HepG2 (cell line): ENCODE measurements at regions not wholly inside any gene's neighbourhood (a gene's known extent, or its start where the extent isn't known, plus 50 kb on each side); places are given as distances from the start of the nearest gene placed in this dataset.

Source experiments
- ATAC-seq: fragments of 200-7000 bp; cut with Tn5 transposase; 3 replicates; pipeline ENCODE4 v1.9.1; 2020; ENCODE audit warnings: mild to moderate bottlenecking, moderate library complexity
- BruUV-seq: library from RNA; stranded (reverse); fragments of 400-500 nt; replicated peaks from 2 replicates; lab custom pipeline; 2021; lab: Mats Ljungman, UMichigan
- CTCF ChIA-PET: fragments of 300-600 bp; formaldehyde crosslinking; extraction: SDS; loops from one replicate; lab custom pipeline; 2021; ENCODE audit warnings: low total read pairs, inconsistent platforms, low intra/inter-chr PET ratio; lab: Yijun Ruan, JAX
- POLR2A ChIA-PET: fragments of 350-600 bp; sonication (Branson Sonifier 250); formaldehyde crosslinking; loops from one replicate; lab custom pipeline; 2020; ENCODE audit warnings: antibody characterized with exemption, inconsistent platforms; lab: Yijun Ruan, JAX
- DNase-seq: peaks from one replicate; pipeline ENCODE4 v3.0.0-alpha.2; 2015; ENCODE audit warnings: low spot score
- FAIRE-seq: peaks from 3 replicates; lab custom pipeline; 2011; peaks lifted over from hg19 to GRCh38; lab: Jason Lieb, UNC
- H2AFZ ChIP-seq: one replicate; pipeline ENCODE4 v1.6.1; 2011; ENCODE audit warnings: low read length, inconsistent platforms
- H3K27ac ChIP-seq: fragments of 300-600 bp; 3 replicates; pipeline ENCODE4 v1.8.0; 2011; ENCODE audit warnings: mixed run types, mild to moderate bottlenecking, mixed read lengths, low read length, inconsistent platforms; ENCODE audit not compliant: insufficient read depth; ENCODE audit errors: extremely low read length
- H3K27me3 ChIP-seq, 2 experiments: fragments of 200-600 bp in 1 of 2; 2 replicates in 1 of 2; 3 replicates in 1 of 2; pipeline versions ENCODE4 v1.6.0 to v1.8.0; 2011; ENCODE audit warnings: low read length in 2 of 2, mild to moderate bottlenecking in 2 of 2, moderate library complexity in 2 of 2, inconsistent platforms in 1 of 2; ENCODE audit not compliant: insufficient read depth in 2 of 2, control insufficient read depth in 1 of 2
- H3K36me3 ChIP-seq, 2 experiments: fragments of 200-600 bp in 1 of 2; replicated peaks in 1 of 2; 2 replicates in 1 of 2; 3 replicates in 1 of 2; pipeline versions ENCODE4 v1.5.1 to v1.8.0; 2011; ENCODE audit warnings: low read length in 2 of 2, inconsistent platforms in 1 of 2; ENCODE audit not compliant: insufficient read depth in 2 of 2, control insufficient read depth in 1 of 2
- H3K4me1 ChIP-seq: 2 replicates; pipeline ENCODE4 v1.5.1; 2012; ENCODE audit warnings: low read length, inconsistent platforms; ENCODE audit not compliant: insufficient read depth
- H3K4me2 ChIP-seq: 2 replicates; pipeline ENCODE4 v1.6.0; 2011; ENCODE audit warnings: low read depth, low read length, inconsistent platforms
- H3K4me3 ChIP-seq, 3 experiments: fragments of 200-600 bp in 1 of 3; sonication (generic), shearing (Covaris generic) in 1 of 3; replicated peaks in 1 of 3; 2 replicates each; pipeline ENCODE4 v1.5.1; 2011 to 2016; ENCODE audit warnings: low read length in 3 of 3, inconsistent platforms in 2 of 3, low read depth in 2 of 3, mild to moderate bottlenecking in 2 of 3, control low read depth in 1 of 3, mixed read lengths in 1 of 3; ENCODE audit not compliant: insufficient read depth in 1 of 3
- H3K79me2 ChIP-seq: one replicate; pipeline ENCODE4 v1.6.1; 2011; ENCODE audit warnings: low read length, inconsistent platforms; ENCODE audit not compliant: insufficient read depth
- H3K9ac ChIP-seq: 2 replicates; pipeline ENCODE4 v1.6.0; 2011; ENCODE audit warnings: mild to moderate bottlenecking, low read depth, low read length, inconsistent platforms; ENCODE audit not compliant: insufficient read depth
- H3K9me3 ChIP-seq: 2 replicates; pipeline ENCODE4 v1.5.1; 2012; ENCODE audit warnings: mild to moderate bottlenecking, low read length
- H4K20me1 ChIP-seq: 2 replicates; pipeline ENCODE4 v1.6.0; 2011; ENCODE audit warnings: inconsistent platforms, mild to moderate bottlenecking, low read length, moderate library complexity; ENCODE audit not compliant: insufficient read depth
- CAMTA2 ChIP-seq: sonication (generic); formaldehyde crosslinking; IDR thresholded peaks from 2 replicates; pipeline ENCODE4 v1.4.0; 2020; ENCODE audit warnings: mild to moderate bottlenecking, missing genetic modification reagents, borderline replicate concordance
- FOXP1 ChIP-seq, 2 experiments: fragments of 450-650 bp in 1 of 2; IDR thresholded peaks; 2 replicates each; pipeline ENCODE4 v1.6.1; 2017 to 2018; ENCODE audit warnings: antibody characterized with exemption in 1 of 2
- GATAD2A ChIP-seq: IDR thresholded peaks from 2 replicates; pipeline ENCODE4 v1.6.1; 2016
- HDAC1 ChIP-seq: sonication (generic); formaldehyde crosslinking; IDR thresholded peaks from 2 replicates; pipeline ENCODE4 v1.5.1; 2020; ENCODE audit warnings: mild to moderate bottlenecking, missing genetic modification reagents
- NCOA2 ChIP-seq: sonication (generic); formaldehyde crosslinking; IDR thresholded peaks from 2 replicates; pipeline ENCODE4 v1.8.0; 2022; ENCODE audit warnings: inconsistent platforms
- NR2F6 ChIP-seq, 2 experiments: IDR thresholded peaks; 2 replicates each; pipeline ENCODE4 v1.6.1; 2016; ENCODE audit warnings: antibody characterized with exemption in 1 of 2, mild to moderate bottlenecking in 1 of 2
- ONECUT2 ChIP-seq: sonication (generic); formaldehyde crosslinking; IDR thresholded peaks from 2 replicates; pipeline ENCODE4 v1.4.0; 2020; ENCODE audit warnings: missing genetic modification reagents
- PAXIP1 ChIP-seq: sonication (generic); formaldehyde crosslinking; conservative IDR thresholded peaks from 2 replicates; pipeline ENCODE4 v1.4.0; 2020; ENCODE audit warnings: mild to moderate bottlenecking, missing genetic modification reagents, moderate library complexity
- RBM22 ChIP-seq: fragments of 200-400 bp; formaldehyde crosslinking; optimal IDR thresholded peaks from 2 replicates; pipeline ENCODE3; 2017; ENCODE audit warnings: mild to moderate bottlenecking, low read length, moderate library complexity
- SOX6 ChIP-seq, 2 experiments: fragments of 450-650 bp in 1 of 2; sonication (generic) in 1 of 2; formaldehyde crosslinking in 1 of 2; IDR thresholded peaks; 2 replicates each; pipeline versions ENCODE4 v1.4.0 to v1.6.1; 2017 to 2020; ENCODE audit warnings: antibody characterized with exemption in 1 of 2, mild to moderate bottlenecking in 1 of 2, missing genetic modification reagents in 1 of 2
- WGBS: methylation state at CpG from one replicate; pipeline ENCODE4 v1.1.6; 2017; ENCODE audit warnings: low lambda C conversion rate; 5-methylcytosine and 5-hydroxymethylcytosine counted together
- in situ Hi-C: cut with HindIII; loops from 2 replicates; pipeline ENCODE4 v1.10.0; 2017; ENCODE audit warnings: low pct_unique_long_range_greater_than_20kb; ENCODE audit not compliant: extremely low pct_ligation_motif_present
- intact Hi-C: fragments of 100-400 bp; cut with micrococcal nuclease; formaldehyde crosslinking; loops from one replicate; pipeline ENCODE4 v1.10.0; 2022; ENCODE audit not compliant: unreplicated experiment
- TF ChIP-seq, protein P1 (sequence below): sonication (generic); formaldehyde crosslinking; IDR thresholded peaks from 2 replicates; pipeline ENCODE4 v1.5.1; 2020; ENCODE audit warnings: mild to moderate bottlenecking, missing genetic modification reagents, borderline replicate concordance

DNA sequence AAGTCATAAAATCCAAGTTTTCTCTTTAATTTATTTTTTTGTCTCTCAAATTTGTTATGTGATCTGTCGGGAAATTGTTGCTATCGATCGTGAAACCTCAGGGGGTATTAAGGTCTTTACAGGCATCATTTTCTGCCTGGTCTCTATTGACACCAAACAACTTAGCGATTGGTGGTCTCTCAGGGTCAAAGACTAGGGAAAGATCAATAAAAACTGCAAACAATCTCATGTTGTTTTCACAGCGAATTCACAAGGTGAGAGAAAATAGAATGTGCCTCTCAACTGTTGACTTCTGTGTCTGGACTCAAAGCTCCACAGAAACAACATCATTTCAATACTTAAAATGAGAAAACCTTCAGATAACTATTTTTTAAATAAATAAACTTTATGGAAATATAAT lies 645.4 kb upstream of the MIR17HG start:
- FAIRE-seq (no peak), ATAC-seq (peak; percentile 53; the same call in 2 of the 3 replicates), DNase-seq (no peak)
- no peak overlapping the region for H3K4me2 ChIP-seq
- intact Hi-C loops, result no loop called here
- no peak overlapping the region for H3K4me3 ChIP-seq
- no peaks in the 10 kb centered on the region for H3K36me3 ChIP-seq
- H3K79me2 ChIP-seq, result no peaks in the 10 kb centered on the region
- POLR2A ChIA-PET, result no interaction called here
- no peak overlapping the region for H3K27ac ChIP-seq
- no TSS peak for BruUV-seq
- WGBS, result under 1% methylated on average over 5 of the region's 5 CpGs
- in situ Hi-C loops, result no loop called here
- H3K9ac ChIP-seq, result no peak overlapping the region
- no peaks in the 10 kb centered on the region for H3K27me3 ChIP-seq
- TF ChIP-seq RBM22, result no peak
- no peak for TF ChIP-seq CAMTA2
- TF ChIP-seq NR2F6 (IDR thresholded peaks at IDR 0.05), result peak; percentile 22; the same call in 1 of the 2 replicates
- no peak for TF ChIP-seq NR2F6 (CRISPR knock-in tag; IDR thresholded peaks at IDR 0.05)
- peak; percentile 38 for TF ChIP-seq PAXIP1 (CRISPR knock-in tag)
- TF ChIP-seq GATAD2A (CRISPR knock-in tag), result 0 out of 2 replicates have a peak, but pooled peaks have one; percentile 21
- TF ChIP-seq FOXP1 (IDR thresholded peaks at IDR 0.05), result no peak
- TF ChIP-seq FOXP1 (CRISPR knock-in tag; IDR thresholded peaks at IDR 0.05), result peak; percentile 14; the same call in 1 of the 2 replicates
- TF ChIP-seq SOX6 (IDR thresholded peaks at IDR 0.05), result no peak
- 0 out of 2 replicates have a peak, but pooled peaks have one; percentile 18 for TF ChIP-seq SOX6 (CRISPR knock-in tag; IDR thresholded peaks at IDR 0.05)
- 0 out of 2 replicates have a peak, but pooled peaks have one; percentile 33 for TF ChIP-seq HDAC1
- no peak for TF ChIP-seq NCOA2 (CRISPR knock-in tag)
- TF ChIP-seq, protein P1, sequence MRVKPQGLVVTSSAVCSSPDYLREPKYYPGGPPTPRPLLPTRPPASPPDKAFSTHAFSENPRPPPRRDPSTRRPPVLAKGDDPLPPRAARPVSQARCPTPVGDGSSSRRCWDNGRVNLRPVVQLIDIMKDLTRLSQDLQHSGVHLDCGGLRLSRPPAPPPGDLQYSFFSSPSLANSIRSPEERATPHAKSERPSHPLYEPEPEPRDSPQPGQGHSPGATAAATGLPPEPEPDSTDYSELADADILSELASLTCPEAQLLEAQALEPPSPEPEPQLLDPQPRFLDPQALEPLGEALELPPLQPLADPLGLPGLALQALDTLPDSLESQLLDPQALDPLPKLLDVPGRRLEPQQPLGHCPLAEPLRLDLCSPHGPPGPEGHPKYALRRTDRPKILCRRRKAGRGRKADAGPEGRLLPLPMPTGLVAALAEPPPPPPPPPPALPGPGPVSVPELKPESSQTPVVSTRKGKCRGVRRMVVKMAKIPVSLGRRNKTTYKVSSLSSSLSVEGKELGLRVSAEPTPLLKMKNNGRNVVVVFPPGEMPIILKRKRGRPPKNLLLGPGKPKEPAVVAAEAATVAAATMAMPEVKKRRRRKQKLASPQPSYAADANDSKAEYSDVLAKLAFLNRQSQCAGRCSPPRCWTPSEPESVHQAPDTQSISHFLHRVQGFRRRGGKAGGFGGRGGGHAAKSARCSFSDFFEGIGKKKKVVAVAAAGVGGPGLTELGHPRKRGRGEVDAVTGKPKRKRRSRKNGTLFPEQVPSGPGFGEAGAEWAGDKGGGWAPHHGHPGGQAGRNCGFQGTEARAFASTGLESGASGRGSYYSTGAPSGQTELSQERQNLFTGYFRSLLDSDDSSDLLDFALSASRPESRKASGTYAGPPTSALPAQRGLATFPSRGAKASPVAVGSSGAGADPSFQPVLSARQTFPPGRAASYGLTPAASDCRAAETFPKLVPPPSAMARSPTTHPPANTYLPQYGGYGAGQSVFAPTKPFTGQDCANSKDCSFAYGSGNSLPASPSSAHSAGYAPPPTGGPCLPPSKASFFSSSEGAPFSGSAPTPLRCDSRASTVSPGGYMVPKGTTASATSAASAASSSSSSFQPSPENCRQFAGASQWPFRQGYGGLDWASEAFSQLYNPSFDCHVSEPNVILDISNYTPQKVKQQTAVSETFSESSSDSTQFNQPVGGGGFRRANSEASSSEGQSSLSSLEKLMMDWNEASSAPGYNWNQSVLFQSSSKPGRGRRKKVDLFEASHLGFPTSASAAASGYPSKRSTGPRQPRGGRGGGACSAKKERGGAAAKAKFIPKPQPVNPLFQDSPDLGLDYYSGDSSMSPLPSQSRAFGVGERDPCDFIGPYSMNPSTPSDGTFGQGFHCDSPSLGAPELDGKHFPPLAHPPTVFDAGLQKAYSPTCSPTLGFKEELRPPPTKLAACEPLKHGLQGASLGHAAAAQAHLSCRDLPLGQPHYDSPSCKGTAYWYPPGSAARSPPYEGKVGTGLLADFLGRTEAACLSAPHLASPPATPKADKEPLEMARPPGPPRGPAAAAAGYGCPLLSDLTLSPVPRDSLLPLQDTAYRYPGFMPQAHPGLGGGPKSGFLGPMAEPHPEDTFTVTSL (CRISPR knock-in tag), result peak; percentile 79; the same call in 1 of the 2 replicates
- TF ChIP-seq ONECUT2 (CRISPR knock-in tag), result 0 out of 2 replicates have a peak, but pooled peaks have one; percentile 18
- H4K20me1 ChIP-seq, result no peaks in the 10 kb centered on the region
- peaks cover 5% of the 10 kb centered on the region; the same call in 1 of the 2 replicates for H3K4me1 ChIP-seq
- H3K9me3 ChIP-seq, result no peaks in the 10 kb centered on the region; the same call in 1 of the 2 replicates
- CTCF ChIA-PET, result no interaction called here
- no peak overlapping the region for H2AFZ ChIP-seq
